SK-N-SH (cell line): ENCODE measurements at regions not wholly inside any gene's neighbourhood (a gene's known extent, or its start where the extent isn't known, plus 50 kb on each side); places are given as distances from the start of the nearest gene placed in this dataset.

Experiments used
- CTCF ChIA-PET: fragments of 300-600, 350-600 bp; formaldehyde crosslinking; extraction: SDS; loops from one replicate; lab custom pipeline; 2021; lab: Yijun Ruan, JAX
- POLR2A ChIA-PET: fragments of 350-600 bp; sonication (Branson Sonifier 250); formaldehyde crosslinking; extraction: SDS; loops from one replicate; lab custom pipeline; 2020; ENCODE audit warnings: antibody characterized with exemption, inconsistent platforms; lab: Yijun Ruan, JAX
- DNase-seq: peaks from one replicate; pipeline ENCODE4 v3.0.0; 2012
- H2AFZ ChIP-seq: fragments of 200-600 bp; sonication (generic); 2 replicates; pipeline ENCODE4 v1.8.1; 2016; ENCODE audit warnings: antibody characterized with exemption, mild to moderate bottlenecking, low read depth
- H3F3A ChIP-seq: fragments of 200-600 bp; sonication (generic); replicated peaks from 2 replicates; pipeline ENCODE3; 2016; ENCODE audit warnings: antibody characterized with exemption, mild to moderate bottlenecking; ENCODE audit not compliant: insufficient read depth
- H3K27ac ChIP-seq, 2 experiments: fragments of 200-500 bp in 1 of 2; fragments of 200-600 bp in 1 of 2; sonication (Bioruptor generic) in 1 of 2; sonication (generic), shearing (Covaris generic) in 1 of 2; 2 replicates each; pipeline versions ENCODE4 v1.5.1 to v1.6.1; 2014 to 2016; ENCODE audit warnings: low read depth in 2 of 2, inconsistent platforms in 1 of 2, low read length in 1 of 2, mild to moderate bottlenecking in 1 of 2, mixed read lengths in 1 of 2
- H3K27me3 ChIP-seq: fragments of 200-600 bp; sonication (generic), shearing (Covaris generic); 2 replicates; pipeline ENCODE4 v1.6.1; 2016; ENCODE audit warnings: mixed run types; ENCODE audit not compliant: insufficient read depth
- H3K36me3 ChIP-seq, 2 experiments: fragments of 200-500 bp in 1 of 2; fragments of 200-600 bp in 1 of 2; sonication (Bioruptor generic) in 1 of 2; sonication (generic) in 1 of 2; replicated peaks in 1 of 2; 2 replicates each; pipeline versions ENCODE3 to v1.5.1; 2014 to 2016; ENCODE audit warnings: low read length in 1 of 2, mild to moderate bottlenecking in 1 of 2; ENCODE audit not compliant: insufficient read depth in 2 of 2, control insufficient read depth in 1 of 2
- H3K4me1 ChIP-seq, 2 experiments: fragments of 200-500 bp in 1 of 2; fragments of 200-600 bp in 1 of 2; sonication (Bioruptor generic) in 1 of 2; sonication (generic), shearing (Covaris generic) in 1 of 2; 2 replicates each; pipeline versions ENCODE4 v1.5.1 to v1.6.1; 2014 to 2016; ENCODE audit warnings: low read depth in 1 of 2, low read length in 1 of 2, mixed run types in 1 of 2; ENCODE audit not compliant: insufficient read depth in 2 of 2, control insufficient read depth in 1 of 2
- H3K4me2 ChIP-seq: fragments of 200-600 bp; sonication (generic), shearing (Covaris generic); 2 replicates; pipeline ENCODE4 v1.6.1; 2017; ENCODE audit warnings: mixed run types
- H3K4me3 ChIP-seq, 2 experiments: fragments of 200-500 bp in 1 of 2; fragments of 200-600 bp in 1 of 2; sonication (Bioruptor generic) in 1 of 2; sonication (generic), shearing (Covaris generic) in 1 of 2; 2 replicates each; pipeline versions ENCODE4 v1.5.1 to v1.8.1; 2014 to 2016; ENCODE audit warnings: low read depth in 2 of 2, inconsistent platforms in 1 of 2, low read length in 1 of 2, mild to moderate bottlenecking in 1 of 2, mixed read lengths in 1 of 2, moderate library complexity in 1 of 2
- H3K79me2 ChIP-seq: fragments of 200-600 bp; sonication (generic); 2 replicates; pipeline ENCODE4 v1.8.1; 2017; ENCODE audit warnings: mild to moderate bottlenecking; ENCODE audit not compliant: insufficient read depth
- H3K9ac ChIP-seq: fragments of 200-600 bp; sonication (generic); 2 replicates; pipeline ENCODE4 v1.6.1; 2017; ENCODE audit warnings: mixed run types
- H3K9me2 ChIP-seq: fragments of 200-600 bp; sonication (generic); 2 replicates; pipeline ENCODE4 v1.6.1; 2017; ENCODE audit warnings: mixed run types
- H3K9me3 ChIP-seq: fragments of 200-600 bp; sonication (generic); 2 replicates; pipeline ENCODE4 v1.6.1; 2017; ENCODE audit warnings: mixed run types, mild to moderate bottlenecking, moderate library complexity
- H4K20me1 ChIP-seq: fragments of 200-600 bp; sonication (generic); 2 replicates; pipeline ENCODE4 v1.6.1; 2017; ENCODE audit warnings: mild to moderate bottlenecking, mixed run types; ENCODE audit not compliant: insufficient read depth
- CHD2 ChIP-seq: fragments of 150-350 bp; IDR thresholded peaks from 2 replicates; pipeline ENCODE4 v1.6.1; 2018; ENCODE audit warnings: low read length; ENCODE audit not compliant: partially characterized antibody
- EP300 ChIP-seq, 2 experiments: IDR thresholded peaks; 2 replicates each; pipeline versions ENCODE4 v1.4.0 to v1.6.1; 2012; ENCODE audit warnings: borderline replicate concordance in 1 of 2, low read depth in 1 of 2, low read length in 1 of 2
- FOSL2 ChIP-seq: IDR thresholded peaks from 2 replicates; pipeline ENCODE4 v1.4.0; 2012; ENCODE audit warnings: low read depth, mild to moderate bottlenecking, moderate library complexity, borderline replicate concordance
- IRF3 ChIP-seq: fragments of 150-350 bp; IDR thresholded peaks from 2 replicates; pipeline ENCODE4 v1.6.1; 2016; ENCODE audit warnings: mild to moderate bottlenecking, low read depth, low read length
- JUND ChIP-seq: IDR thresholded peaks from 2 replicates; pipeline ENCODE4 v1.4.0; 2012
- MAX ChIP-seq: IDR thresholded peaks from 2 replicates; pipeline ENCODE4 v1.4.0; 2012; ENCODE audit warnings: low read depth
- NFIC ChIP-seq: IDR thresholded peaks from 2 replicates; pipeline ENCODE4 v1.4.0; 2012; ENCODE audit warnings: borderline replicate concordance
- PBX3 ChIP-seq: IDR thresholded peaks from 2 replicates; pipeline ENCODE4; 2012
- RFX5 ChIP-seq: IDR thresholded peaks from 2 replicates; pipeline ENCODE4 v1.6.1; 2012; ENCODE audit warnings: mild to moderate bottlenecking, improper control_type of control experiment, low read length
- TCF12 ChIP-seq: IDR thresholded peaks from 2 replicates; pipeline ENCODE4 v1.4.0; 2012
- USF1 ChIP-seq: IDR thresholded peaks from 2 replicates; pipeline ENCODE4 v1.4.0; 2012; ENCODE audit warnings: low read depth, borderline replicate concordance
- WGBS: methylation state at CpG from one replicate; pipeline ENCODE4 v1.1.6; 2017; ENCODE audit warnings: low lambda C conversion rate; 5-methylcytosine and 5-hydroxymethylcytosine counted together
- TF ChIP-seq, protein P1 (sequence below): fragments of 150-350 bp; IDR thresholded peaks from 2 replicates; pipeline ENCODE4 v1.6.1; 2017; ENCODE audit warnings: antibody characterized with exemption, low read length, low read depth, borderline replicate concordance
- TF ChIP-seq, protein P2 (sequence below): IDR thresholded peaks from 2 replicates; pipeline ENCODE4 v1.6.1; 2012; ENCODE audit warnings: mild to moderate bottlenecking, low read depth, low read length, moderate library complexity

GRCh38 chr10:6925146-6925545 lies 345.1 kb upstream of the PRKCQ start:
- Histone ChIP-seq H3K9me3 (no peaks in the 10 kb centered on the region), H3K9me2 (0 out of 2 replicates have a peak, but pooled peaks cover 3% of the 10 kb centered on the region), H3K27ac (no peak overlapping the region), H3K4me1 (peaks cover 0 to 35% of the 10 kb centered on the region in 2 experiments; a peak in 1 of 4 replicates), H3F3A (peaks cover 7% of the 10 kb centered on the region), H3K27me3 (no peaks in the 10 kb centered on the region), H3K79me2 (no peaks in the 10 kb centered on the region), H2AFZ (no peak overlapping the region), H4K20me1 (no peaks in the 10 kb centered on the region), H3K4me2 (no peak overlapping the region), H3K4me3 (no peak overlapping the region), H3K9ac (no peak overlapping the region), H3K36me3 (no peaks in the 10 kb centered on the region)
- WGBS: 52% methylated on average over 2 of the region's 2 CpGs
- TF ChIP-seq USF1: no peak
- ChIA-PET CTCF (interaction anchor here (0.6 to 1.1 kb wide), 3 partner anchors 33 to 492 kb away, joined by 3 to 4 read pairs (median 3); no protein-coding TSS in a partner anchor), POLR2A (no interaction called here)
- DNase-seq: no peak

- WGBS: 5% methylated on average over 4 of the region's 4 CpGs
- Histone ChIP-seq H3K4me2 (peak overlapping the region; percentile 3; the same call in 1 of the 2 replicates), H3K27ac (peak overlapping the region in 1 of 2 experiments; percentile 46; a peak in 2 of 4 replicates), H3K4me1 (peaks cover 2 to 35% of the 10 kb centered on the region in 2 experiments; a peak in 2 of 4 replicates), H3K9me2 (0 out of 2 replicates have a peak, but pooled peaks cover 3% of the 10 kb centered on the region), H3K4me3 (no peak overlapping the region), H3K36me3 (no peaks in the 10 kb centered on the region), H3K27me3 (no peaks in the 10 kb centered on the region), H3K79me2 (no peaks in the 10 kb centered on the region), H3F3A (peaks cover 7% of the 10 kb centered on the region), H4K20me1 (no peaks in the 10 kb centered on the region), H3K9ac (no peak overlapping the region), H2AFZ (no peak overlapping the region; the same call in 1 of the 2 replicates), H3K9me3 (no peaks in the 10 kb centered on the region)
- no peak for DNase-seq
- CTCF ChIA-PET: interaction anchor here (0.9 to 1.1 kb wide), 3 partner anchors 122 to 493 kb away, joined by 3 to 4 read pairs (median 3); no protein-coding TSS in a partner anchor
- POLR2A ChIA-PET: no interaction called here
- TF ChIP-seq RFX5 (no peak), EP300 (IDR thresholded peaks at IDR 0.05; ENCODE audit: borderline replicate concordance in 1 of 2, low read depth in 1 of 2, low read length in 1 of 2) (peak in 1 of 2 experiments; percentile 27; a peak in 1 of 4 replicates), CHD2 (no peak), PBX3 (peak; percentile 70), USF1 (no peak), NFIC (peak; percentile 21; the same call in 1 of the 2 replicates), TCF12 (peak; percentile 48), JUND (peak; percentile 58), MAX (no peak), IRF3 (no peak), FOSL2 (peak; percentile 62; the same call in 1 of the 2 replicates)
- TF ChIP-seq, protein P1, sequence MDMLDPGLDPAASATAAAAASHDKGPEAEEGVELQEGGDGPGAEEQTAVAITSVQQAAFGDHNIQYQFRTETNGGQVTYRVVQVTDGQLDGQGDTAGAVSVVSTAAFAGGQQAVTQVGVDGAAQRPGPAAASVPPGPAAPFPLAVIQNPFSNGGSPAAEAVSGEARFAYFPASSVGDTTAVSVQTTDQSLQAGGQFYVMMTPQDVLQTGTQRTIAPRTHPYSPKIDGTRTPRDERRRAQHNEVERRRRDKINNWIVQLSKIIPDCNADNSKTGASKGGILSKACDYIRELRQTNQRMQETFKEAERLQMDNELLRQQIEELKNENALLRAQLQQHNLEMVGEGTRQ: no peak
- TF ChIP-seq, protein P2, sequence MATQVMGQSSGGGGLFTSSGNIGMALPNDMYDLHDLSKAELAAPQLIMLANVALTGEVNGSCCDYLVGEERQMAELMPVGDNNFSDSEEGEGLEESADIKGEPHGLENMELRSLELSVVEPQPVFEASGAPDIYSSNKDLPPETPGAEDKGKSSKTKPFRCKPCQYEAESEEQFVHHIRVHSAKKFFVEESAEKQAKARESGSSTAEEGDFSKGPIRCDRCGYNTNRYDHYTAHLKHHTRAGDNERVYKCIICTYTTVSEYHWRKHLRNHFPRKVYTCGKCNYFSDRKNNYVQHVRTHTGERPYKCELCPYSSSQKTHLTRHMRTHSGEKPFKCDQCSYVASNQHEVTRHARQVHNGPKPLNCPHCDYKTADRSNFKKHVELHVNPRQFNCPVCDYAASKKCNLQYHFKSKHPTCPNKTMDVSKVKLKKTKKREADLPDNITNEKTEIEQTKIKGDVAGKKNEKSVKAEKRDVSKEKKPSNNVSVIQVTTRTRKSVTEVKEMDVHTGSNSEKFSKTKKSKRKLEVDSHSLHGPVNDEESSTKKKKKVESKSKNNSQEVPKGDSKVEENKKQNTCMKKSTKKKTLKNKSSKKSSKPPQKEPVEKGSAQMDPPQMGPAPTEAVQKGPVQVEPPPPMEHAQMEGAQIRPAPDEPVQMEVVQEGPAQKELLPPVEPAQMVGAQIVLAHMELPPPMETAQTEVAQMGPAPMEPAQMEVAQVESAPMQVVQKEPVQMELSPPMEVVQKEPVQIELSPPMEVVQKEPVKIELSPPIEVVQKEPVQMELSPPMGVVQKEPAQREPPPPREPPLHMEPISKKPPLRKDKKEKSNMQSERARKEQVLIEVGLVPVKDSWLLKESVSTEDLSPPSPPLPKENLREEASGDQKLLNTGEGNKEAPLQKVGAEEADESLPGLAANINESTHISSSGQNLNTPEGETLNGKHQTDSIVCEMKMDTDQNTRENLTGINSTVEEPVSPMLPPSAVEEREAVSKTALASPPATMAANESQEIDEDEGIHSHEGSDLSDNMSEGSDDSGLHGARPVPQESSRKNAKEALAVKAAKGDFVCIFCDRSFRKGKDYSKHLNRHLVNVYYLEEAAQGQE: no peak
Observed at GRCh38 chr10:6924166-6924565, 344.1 kb upstream of the PRKCQ start.
